Fibroblast of villous mesenchyme (primary cell): ENCODE measurements at regions not wholly inside any gene's neighbourhood (a gene's known extent, or its start where the extent isn't known, plus 50 kb on each side); places are given as distances from the start of the nearest gene placed in this dataset.
"Not testable (repeated sequence)": the region's sequence is repeated elsewhere in the genome, so short reads cannot be mapped to it uniquely, and the experiment has no call there.

ENCODE experiments used
- DNase-seq: peaks from one replicate; pipeline ENCODE4 v3.0.0-alpha.2; 2010; ENCODE audit warnings: low read depth
- H3K4me3 ChIP-seq: 2 replicates; pipeline ENCODE4 v1.5.1; 2011; ENCODE audit warnings: low read depth, mild to moderate bottlenecking, low read length
- TF ChIP-seq, protein P1 (sequence below): IDR thresholded peaks from 2 replicates; pipeline ENCODE4 v1.5.1; 2012; ENCODE audit warnings: low read depth, mild to moderate bottlenecking, low read length; ENCODE audit not compliant: insufficient read depth

DNA sequence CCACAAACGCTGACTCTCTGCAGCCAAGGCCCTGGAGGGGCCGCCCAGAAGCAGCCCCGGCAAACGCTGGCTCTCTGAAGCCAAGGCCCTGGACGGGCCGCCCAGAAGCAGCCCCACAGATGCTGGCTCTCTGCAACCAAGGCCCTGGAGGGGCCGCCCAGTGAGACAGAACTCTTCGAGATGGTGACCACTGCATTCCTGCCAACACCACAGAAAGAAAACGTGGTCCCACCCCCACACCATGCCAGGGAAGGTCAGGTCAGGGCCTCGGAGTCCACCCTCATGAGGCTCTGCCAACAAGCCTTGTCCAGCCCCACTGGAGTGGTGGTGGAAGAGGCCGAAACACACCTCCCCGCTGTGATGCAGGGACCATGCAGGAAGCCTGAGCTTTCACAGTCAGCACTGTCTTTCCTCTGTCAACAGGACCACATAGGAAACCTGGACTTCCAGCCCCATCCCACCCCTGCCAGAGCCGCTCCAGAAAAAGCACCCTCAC is 97.5 kb downstream of the DLL1 start:
- H3K4me3 ChIP-seq, result no peak overlapping the region
- DNase-seq, result no peak
- TF ChIP-seq, protein P1, sequence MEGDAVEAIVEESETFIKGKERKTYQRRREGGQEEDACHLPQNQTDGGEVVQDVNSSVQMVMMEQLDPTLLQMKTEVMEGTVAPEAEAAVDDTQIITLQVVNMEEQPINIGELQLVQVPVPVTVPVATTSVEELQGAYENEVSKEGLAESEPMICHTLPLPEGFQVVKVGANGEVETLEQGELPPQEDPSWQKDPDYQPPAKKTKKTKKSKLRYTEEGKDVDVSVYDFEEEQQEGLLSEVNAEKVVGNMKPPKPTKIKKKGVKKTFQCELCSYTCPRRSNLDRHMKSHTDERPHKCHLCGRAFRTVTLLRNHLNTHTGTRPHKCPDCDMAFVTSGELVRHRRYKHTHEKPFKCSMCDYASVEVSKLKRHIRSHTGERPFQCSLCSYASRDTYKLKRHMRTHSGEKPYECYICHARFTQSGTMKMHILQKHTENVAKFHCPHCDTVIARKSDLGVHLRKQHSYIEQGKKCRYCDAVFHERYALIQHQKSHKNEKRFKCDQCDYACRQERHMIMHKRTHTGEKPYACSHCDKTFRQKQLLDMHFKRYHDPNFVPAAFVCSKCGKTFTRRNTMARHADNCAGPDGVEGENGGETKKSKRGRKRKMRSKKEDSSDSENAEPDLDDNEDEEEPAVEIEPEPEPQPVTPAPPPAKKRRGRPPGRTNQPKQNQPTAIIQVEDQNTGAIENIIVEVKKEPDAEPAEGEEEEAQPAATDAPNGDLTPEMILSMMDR, result no peak

DNA sequence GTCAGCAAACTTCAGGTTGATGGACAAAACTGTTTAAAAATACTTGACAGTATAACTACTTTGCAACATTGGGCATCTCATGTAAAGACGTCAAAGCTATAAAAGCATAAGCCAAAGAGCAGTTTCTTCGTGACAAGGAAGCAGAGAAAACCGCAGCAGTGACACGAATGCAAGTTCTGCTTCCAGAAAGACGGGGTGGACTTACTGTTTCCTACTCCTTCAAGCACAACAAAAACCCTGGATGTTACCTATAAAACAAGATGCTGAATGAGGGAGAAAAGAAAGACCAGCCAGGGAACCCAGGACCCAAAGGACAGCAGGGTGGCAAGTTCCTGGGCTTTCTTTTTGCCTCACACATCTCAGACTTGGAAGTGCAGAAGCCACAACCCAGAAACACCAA is 98.0 kb downstream of the DLL1 start:
- DNase-seq, result no peak
- TF ChIP-seq, protein P1, result no peak
- H3K4me3 ChIP-seq, result no peak overlapping the region

DNA sequence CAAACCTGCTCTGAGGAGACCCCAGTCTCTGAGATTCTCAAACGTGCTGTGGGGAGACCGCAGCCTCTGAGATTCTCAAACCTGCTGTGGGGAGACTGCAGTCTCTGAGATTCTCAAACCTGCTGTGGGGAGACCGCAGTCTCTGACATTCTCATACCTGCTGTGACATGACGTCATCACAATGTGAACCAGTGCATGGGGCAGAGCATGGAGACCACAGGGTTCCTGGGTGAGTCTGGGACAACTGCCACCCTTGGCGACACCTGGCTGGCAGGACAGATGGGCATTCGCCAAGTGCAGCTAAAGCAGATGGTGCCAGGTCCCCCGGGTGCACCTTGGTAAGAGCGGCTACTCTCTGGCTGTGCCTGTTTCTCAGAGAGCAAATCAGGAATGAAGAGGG is 98.8 kb downstream of the DLL1 start:
- H3K4me3 ChIP-seq, DNase-seq: not testable (repeated sequence)

DNA sequence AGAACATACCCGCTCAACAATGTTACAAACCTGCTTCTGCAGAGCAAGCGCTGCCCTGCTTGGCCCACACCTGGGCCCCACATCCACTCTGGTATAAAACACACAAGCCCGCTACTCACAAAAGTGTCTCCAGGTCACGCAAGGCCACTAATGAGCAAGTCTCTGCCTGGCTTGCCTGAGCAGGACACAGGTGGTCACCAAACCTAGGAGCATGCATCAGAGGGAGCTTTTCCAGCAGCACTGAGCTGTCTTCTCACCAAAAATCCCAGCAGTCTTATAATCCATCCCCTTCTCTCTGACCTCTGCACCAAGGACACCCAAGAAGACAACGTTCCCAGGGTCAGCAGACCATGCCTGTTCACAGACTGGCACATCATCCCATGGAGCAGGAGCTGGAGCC is 100.8 kb downstream of the DLL1 start:
- H3K4me3 ChIP-seq, result no peak overlapping the region
- DNase-seq, result no peak
- TF ChIP-seq, protein P1, result no peak

DNA sequence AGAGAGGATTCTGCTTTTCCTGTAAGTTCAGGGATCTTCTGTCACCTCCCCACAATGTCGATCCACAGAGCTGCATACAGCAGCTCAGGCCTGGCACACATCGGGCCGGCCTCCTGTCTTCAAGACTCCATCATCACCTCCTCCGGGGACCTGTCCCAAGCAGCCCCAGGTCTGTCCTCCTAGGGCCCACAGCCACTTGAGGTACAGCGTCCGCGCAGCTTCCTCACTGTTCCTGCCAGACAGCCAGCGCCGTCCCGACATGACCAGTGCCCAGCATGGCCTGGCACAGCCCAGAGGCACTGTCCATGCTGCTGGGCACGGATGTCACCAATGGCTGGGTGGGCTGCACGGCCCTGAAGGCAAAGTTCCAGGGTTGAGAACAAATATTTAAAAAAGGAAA is 101.6 kb downstream of the DLL1 start:
- H3K4me3 ChIP-seq, result no peak overlapping the region
- DNase-seq, result no peak
- TF ChIP-seq, protein P1, result no peak

DNA sequence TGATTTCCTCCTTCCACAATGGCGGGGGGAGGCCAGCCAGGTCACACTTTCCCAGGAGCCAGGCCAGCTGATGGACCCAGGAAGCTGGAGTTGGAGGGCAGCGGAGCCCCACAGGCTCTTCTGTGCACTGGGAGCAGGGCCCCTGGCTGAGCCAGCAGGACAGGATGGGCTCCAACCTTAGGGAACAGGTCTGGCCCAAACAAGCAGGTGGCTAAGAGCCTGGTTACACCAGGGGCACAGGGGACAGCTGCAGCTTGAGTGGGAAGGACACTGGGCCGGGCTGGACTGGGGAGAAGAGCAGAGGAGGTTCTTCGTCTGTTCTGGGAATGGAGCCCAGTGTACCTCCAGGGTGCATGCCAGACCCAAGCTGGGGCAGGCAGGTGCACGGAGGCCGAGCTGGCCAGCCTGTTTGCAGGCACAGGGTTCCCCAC is 102.3 kb downstream of the DLL1 start:
- H3K4me3 ChIP-seq, result no peak overlapping the region
- DNase-seq, result no peak
- TF ChIP-seq, protein P1, result no peak

DNA sequence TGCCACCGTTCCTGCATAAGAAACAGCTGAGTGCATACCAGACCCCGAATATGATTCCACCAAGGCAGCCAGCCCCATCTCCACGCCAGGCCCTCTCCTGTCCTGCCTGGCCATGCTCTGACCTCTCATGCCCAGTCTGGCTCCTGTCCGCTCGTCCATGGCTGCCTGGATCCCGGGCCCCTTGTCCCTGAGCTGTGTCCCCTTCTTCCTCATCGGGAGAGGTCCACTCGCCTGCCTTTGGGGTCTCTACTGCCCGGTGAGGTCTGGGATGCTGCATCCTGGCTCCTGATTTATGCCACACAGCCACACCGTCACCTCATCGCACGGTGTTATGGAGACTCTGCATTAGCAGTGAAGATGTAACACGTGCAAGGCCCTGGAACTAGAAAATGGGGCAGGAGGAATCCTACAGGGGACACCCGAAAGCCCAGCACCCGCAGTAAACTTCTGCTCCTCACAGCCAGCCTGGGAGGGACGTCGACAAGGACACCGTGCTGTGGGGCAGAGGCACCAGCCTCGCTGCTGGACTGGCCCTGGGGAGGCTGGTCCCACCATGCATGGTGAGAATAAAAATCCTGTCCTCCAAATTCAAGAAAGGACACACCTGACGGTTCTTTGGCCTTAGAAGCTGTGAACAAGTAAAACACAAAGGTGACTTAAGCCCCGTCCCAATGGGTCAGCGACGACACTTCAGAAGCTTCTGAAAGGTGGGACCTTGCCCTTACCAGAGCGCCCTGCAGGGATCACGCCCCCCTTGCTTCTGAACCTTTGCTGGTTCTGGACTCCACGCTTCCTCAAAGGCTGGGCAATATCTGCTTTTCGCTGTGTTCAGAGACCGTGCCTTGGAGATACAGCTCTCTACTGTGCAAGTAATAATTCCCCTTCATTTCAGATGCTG is 103.0 kb downstream of the DLL1 start:
- no peak overlapping the region for H3K4me3 ChIP-seq
- TF ChIP-seq, protein P1, result no peak

More for the DNA sequence above, 103.0 kb downstream of the DLL1 start:
- no peak for DNase-seq
